ENCODE measurements at regions not wholly inside any gene's neighbourhood (a gene's known extent, or its start where the extent isn't known, plus 50 kb on each side); places are given as distances from the start of the nearest gene placed in this dataset.

DNA sequence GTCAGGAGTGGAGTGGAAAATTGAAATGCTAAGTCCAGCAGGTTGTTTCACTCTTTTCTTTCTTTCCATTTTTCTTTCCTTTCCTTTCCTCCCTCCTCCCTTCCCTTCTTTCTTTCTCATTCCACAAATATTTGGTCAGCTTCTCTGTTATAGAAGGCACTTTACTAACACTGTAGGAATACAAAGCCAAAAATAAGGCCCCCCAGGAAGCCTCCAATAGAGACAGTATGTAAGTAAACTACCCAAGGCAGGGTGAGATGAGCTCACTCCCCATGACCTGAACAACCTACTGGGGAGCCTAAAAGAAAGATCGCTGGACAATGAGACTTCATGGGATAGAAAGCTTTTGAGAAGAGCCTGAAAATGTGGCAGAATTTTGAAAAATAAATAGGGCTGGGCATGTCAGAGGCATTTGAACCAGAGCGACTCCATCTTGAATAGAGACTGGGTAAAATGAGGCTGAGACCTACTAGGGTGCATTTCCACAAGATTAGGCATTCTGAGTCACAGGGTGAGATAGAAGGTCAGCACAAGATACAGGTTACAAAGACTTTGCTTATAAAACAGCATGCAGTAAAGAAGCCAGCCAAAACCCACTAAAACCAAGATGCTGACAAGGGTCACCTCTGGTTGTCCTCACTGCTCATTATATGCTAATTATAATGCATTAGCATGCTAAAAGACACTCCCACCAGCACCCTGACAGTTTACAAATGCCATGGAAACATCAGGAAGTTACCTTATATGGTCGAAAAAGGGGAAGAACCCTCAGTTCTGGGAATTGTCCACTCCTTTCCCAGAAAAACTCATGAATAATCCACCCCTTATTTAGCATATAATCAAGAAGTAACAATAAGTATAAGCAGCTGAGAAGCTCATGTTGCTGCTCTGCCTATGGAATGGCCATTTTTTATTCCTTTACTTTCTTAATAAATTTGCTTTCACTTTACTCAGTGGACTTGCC is 158.9 kb upstream of the EGFLAM start:
- DNase-seq, result no peak

- no peak for DNase-seq
These were observed 163.5 kb upstream of the EGFLAM start for GRCh38 chr5:38094889-38095288.

- no peak for DNase-seq
These were observed 164.5 kb upstream of the EGFLAM start for GRCh38 chr5:38093855-38094254.

- no peak for DNase-seq
These were observed 171.6 kb upstream of the EGFLAM start for GRCh38 chr5:38086777-38087176.

DNA sequence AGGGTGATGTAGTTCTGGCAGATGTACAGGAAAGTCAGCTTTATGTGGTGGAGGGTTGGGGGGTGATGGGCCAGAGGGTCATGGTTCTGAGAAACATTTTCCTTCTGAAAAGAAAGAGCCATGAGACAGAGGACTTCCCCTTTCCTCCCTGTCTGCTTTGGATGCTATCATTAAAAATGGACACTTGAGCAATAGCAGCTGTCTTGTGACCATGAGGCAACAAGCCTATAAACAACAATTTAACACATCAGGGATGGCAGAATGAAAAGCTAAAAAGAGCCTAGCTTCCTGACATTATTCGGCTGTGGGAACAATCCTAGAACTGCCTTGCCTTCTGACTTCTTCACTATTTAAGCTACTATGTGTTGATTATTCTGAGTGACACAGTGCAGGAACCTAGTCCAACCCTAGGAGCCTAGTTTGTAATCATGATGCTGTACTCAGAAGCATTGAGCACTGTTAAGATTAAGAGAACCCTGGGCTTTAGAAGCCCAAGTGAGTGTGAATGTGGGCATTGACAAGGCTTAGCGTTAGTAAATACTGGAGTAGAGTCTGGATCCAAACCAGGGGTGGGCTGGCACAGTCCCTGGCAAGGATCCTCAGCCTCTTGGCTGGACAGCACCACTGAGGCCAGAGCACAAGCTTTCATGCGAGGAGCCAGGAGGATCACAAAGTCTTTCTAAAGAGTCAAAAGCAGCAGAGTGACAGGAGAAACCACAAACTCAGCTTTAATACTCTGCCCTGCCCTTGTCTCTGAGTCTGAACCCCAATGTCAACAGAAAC is 178.5 kb upstream of the EGFLAM start:
- no peak for DNase-seq

DNA sequence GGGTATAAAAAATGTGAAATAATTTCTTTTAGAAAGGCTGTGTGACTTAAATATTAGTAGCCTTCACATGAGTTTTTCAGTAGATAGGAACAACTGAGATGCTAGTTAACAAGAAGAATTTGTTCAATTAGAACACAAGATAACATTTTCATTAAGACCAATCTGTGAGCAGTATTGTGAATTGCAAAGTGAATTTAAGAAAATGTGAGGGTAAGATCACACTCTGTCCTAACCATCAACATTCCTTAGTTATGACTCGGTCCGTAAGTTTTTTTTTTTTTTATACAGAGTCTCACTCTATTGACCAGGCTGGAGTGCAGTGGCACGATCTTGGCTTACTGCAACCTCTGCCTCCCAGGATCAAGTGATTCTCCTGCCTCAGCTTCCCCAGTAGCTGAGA is 180.2 kb upstream of the EGFLAM start:
- DNase-seq, result no peak

DNA sequence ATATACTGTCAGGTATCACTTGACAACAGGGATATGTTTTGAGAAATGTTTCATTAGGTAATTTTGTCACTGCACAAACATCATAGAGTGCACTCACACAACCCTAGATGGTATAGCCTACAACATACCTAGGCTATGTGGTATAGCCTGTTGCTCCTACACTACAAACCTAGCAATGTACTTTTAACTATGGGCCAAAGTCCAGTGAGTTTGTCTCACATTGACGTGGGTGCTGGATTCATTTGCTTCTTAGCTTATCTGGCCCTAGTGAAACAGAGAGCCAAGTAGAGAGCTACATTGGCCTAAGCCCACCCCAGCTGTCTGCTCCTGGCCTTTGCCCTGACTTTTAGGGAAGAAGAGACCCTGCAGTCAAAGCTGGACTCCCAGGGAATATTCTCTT is 180.7 kb upstream of the EGFLAM start:
- no peak for DNase-seq

DNA sequence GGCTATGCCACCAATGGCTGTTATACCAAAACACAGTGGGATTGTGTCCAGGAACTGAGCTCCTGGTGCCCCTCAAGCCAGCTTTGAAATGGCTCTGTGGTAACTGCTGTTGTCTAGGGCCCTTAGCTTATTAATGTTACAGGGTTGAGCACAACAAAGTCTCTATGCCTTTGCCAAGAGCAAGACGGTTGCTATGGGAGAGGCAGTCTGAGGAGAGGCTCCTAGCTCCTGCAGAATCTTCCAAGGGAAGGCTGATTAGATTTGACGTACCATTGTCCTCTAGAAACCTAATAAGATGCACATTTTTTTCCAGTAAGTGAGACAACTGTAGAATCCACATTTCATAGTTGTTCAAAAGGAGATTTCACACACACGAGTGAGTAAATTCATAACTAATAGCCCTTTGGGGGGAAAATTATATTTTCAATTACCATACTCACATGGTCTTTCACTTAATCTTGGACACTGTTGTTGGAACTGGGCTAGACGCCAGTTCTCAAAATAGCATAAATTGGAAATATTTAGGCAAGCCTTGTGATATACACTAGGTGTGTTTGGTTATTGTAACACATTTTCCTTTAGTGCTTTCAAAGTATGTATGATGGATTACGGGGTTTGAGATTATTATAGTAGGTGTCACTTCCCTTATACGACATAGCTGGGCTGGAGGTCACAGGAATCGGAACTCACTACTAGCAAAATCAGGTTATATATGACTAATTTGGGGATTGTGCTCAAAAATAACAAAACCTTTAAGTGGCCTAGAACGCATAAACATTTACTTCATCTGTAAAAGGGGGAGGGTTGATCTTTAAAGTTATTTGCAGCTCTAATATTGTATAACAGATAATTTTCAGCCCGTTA is 186.3 kb upstream of the EGFLAM start:
- no peak for DNase-seq

DNA sequence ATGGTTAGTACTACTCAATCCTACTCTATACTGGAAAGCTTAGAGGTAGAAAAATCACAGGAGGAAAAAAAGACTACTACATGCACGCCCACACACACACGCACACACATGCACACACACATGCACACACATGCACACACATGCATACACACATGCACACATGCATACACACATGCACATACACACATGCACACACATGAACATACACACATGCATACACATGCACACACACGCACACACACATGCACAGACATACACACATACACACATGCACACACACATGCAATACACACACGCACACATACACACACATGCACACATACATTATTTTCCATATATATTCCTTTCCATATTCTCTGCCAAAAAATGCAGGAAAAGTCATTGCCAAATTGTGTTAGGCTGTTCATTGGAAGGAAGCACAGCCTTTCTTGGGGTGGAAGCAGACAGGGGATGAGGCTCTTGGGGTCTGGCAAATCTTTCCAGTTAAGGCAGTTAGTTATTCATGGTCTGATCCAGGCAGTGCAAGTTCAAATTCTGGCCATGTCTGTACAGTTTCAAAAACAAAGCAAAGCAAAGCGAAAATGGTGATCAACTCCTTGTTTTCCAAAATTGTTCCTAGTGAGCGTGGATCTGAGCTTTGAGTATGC is 187.9 kb upstream of the EGFLAM start:
- DNase-seq, result no peak

DNA sequence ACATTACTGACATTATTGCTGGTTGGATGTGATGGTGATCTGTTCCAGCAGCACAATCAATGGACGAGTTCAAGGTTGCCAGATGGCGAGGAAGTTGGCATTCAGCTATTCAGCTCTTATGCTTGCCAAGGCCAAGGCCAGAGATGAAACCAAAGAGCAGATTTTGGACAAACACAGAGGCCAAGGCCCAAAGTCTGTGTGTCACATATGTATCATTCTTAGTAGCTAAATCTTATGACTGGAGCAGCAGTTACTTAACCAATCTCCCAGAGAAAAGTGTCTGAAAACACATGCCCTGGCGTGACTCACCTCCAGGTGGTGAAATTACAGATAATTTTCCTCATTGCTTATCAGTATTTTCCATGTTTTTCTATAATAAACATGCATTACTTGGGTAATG is 189.0 kb upstream of the EGFLAM start:
- DNase-seq, result no peak

- no peak for DNase-seq
These were observed 198.0 kb upstream of the EGFLAM start for GRCh38 chr5:38060354-38060753.

- DNase-seq, result no peak
These were observed 198.5 kb upstream of the EGFLAM start for GRCh38 chr5:38059876-38060275.

GRCh38 chr5:38051711-38052511 is 206.4 kb upstream of the EGFLAM start:
- DNase-seq, result no peak

DNA sequence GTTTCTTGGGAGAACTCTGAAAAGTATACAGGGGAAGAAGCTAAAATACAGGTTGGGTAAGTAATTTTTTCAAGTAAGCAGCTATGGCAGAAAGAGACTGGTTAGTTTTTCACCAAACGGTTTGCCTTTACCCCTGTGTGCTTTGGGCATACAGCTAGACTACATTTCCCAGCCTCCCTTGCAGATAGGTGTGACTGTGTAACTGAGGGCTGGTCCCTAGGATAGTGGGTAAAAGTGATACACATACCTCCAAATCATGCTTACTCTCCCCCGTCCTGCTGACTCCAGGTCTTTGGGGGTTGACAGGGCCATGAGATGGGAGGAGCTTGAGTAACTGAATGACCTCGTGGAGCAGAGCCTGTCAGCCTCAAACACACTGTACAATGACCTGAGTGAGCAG is 208.6 kb upstream of the GDNF start:
- DNase-seq, result no peak

- no peak for DNase-seq
These were observed 206.3 kb upstream of the GDNF start for GRCh38 chr5:38046103-38046502.

DNA sequence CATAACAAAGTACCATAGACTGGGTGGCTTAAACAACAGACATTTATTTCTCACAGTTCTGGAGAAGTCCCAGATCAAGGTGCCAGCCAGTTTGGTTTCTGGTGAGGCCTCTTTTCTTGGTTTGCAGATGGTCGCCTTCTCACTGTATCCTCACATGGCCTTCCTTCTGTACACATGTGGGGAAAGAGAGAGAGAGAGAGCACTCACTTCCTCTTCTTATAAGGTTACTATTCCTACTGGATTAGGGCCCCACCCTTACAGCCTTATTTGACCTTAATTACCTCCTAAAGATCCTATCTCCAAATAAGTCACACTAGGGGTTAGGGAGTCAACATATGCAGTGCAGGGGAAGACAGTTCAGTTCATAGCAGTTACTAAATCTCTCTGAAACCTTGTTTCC is 205.6 kb upstream of the GDNF start:
- no peak for DNase-seq

- DNase-seq, result no peak
These were observed 200.0 kb upstream of the GDNF start for GRCh38 chr5:38039826-38040225.

- no peak for DNase-seq
These were observed 199.2 kb upstream of the GDNF start for GRCh38 chr5:38039091-38039490.

DNA sequence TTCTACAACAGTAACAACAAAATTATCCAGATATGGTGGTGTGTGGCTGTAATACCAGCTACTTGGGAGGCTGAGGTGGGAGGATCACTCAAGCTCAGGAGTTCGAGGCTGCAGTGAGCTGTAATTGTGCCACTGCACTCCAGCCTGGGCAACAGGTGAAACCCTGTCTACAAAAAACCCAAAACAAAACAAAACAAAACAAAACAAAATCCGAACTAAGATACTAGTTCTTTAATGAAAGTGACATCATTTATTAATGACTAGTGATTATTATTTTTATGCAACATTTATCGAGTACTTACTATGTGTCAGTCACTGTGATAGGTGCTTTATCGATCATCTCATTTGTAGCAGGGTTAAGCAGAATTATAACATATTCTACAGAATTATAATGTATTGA is 196.9 kb upstream of the GDNF start:
- DNase-seq, result no peak

DNA sequence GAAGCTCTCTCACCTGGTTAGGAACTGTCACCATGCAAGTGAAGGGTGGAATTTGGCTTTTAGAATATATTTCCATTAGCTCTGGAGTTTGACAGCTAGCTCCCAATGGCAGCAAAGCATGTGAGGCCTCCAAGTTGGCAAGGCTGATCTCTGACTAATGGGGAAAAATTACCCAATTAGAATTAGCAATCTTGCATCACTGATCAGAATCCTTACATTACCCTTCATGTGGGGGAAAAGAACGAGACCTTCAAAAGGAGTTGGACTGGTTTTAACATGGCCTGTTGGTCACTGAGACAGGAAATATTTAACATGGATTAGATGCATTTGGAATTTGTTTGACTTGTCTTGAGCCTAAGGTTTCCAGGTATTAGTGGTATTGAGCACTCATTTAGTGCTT is 192.3 kb upstream of the GDNF start:
- no peak for DNase-seq

GRCh38 chr5:38031304-38031703 is 191.5 kb upstream of the GDNF start:
- no peak for DNase-seq
